ENCODE measurements at regions not wholly inside any gene's neighbourhood (a gene's known extent, or its start where the extent isn't known, plus 50 kb on each side); places are given as distances from the start of the nearest gene placed in this dataset.
A peak's percentile ranks its signal among the peaks of the same experiment; 100 is the strongest.
"Not testable (repeated sequence)": the region's sequence is repeated elsewhere in the genome, so short reads cannot be mapped to it uniquely, and the experiment has no call there.

DNA sequence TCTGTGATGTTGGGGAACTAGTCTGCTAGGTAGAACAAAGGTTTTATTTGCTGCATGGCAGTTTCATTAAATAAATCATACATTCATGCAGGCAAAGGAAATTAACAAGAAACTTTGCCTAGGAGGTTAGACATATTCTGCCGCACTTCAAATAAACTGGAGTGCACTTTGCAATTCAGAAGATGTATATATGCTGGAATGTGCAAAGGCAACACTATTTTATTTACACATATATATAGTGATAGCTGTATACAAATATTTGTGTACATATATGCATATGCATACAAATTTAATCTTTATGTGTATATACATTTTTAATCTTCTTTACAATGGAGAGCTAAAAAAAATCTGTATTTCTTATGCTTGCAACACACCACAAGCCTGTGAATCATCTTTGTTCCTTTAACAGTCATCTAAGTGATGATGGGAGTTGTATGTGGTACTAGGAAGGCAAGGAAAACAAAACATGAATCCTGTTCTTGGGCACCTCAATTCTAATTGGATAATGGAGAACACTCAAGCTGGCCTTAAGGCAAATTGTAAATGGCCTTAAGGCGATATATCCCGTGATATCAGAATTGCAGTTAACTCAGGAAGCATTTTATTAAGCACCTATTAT lies 605.8 kb upstream of the CAMK1G start:
- in situ Hi-C loops (cut with HindIII; ENCODE audit: low pct_unique_long_range_greater_than_20kb, low sequenced_read_pairs): no loop called here
- TF ChIP-seq JUND (IDR thresholded peaks at IDR 0.05; ENCODE audit: low read depth): no peak
- DNase-seq (ENCODE audit: low read depth in 1 of 2, low spot score in 1 of 2): no peak

DNA sequence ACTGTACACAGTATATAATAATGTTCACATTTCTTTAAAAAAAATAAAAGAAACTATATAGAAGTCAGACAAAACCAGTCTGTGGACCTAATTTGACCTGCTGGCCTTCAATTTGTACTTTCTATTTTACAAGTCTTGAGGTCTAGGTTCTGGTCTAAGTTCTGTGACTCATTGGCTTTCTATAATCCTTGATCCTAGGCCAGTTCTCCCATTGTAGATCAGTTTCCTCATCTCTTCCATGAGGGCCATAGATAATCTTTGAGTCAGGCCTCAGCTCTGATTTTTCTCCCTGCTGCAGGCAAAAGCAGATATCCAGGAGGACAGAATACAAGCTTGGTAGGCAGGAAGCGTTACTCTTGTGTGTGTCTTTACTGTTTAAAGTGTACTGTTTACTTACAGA lies 603.7 kb upstream of the CAMK1G start:
- TF ChIP-seq JUND (IDR thresholded peaks at IDR 0.05; ENCODE audit: low read depth): no peak
- no peak for DNase-seq (ENCODE audit: low read depth in 1 of 2, low spot score in 1 of 2)
- in situ Hi-C loops (cut with HindIII; ENCODE audit: low pct_unique_long_range_greater_than_20kb, low sequenced_read_pairs): no loop called here

DNA sequence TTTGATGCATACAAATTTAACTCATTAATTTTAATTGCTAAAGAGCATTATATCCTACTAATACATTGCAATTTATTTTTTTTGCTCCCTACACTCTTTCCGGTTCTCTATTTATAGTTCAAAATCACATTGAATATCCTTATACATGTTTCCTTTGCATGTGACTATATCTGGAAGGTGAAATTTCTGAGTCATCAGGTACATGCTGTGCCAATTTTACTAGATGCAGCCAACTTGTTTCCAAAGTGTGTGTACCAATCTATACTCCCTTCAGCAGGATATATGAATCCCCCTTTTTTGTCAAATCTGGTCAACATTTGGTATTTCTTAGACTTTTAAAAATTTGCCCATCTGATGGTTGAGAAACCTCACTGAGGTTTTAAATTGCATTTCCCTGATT lies 602.9 kb upstream of the CAMK1G start:
- no peak for TF ChIP-seq JUND (IDR thresholded peaks at IDR 0.05; ENCODE audit: low read depth)
- no peak for DNase-seq (ENCODE audit: low read depth in 1 of 2, low spot score in 1 of 2)
- in situ Hi-C loops (cut with HindIII; ENCODE audit: low pct_unique_long_range_greater_than_20kb, low sequenced_read_pairs): no loop called here

DNA sequence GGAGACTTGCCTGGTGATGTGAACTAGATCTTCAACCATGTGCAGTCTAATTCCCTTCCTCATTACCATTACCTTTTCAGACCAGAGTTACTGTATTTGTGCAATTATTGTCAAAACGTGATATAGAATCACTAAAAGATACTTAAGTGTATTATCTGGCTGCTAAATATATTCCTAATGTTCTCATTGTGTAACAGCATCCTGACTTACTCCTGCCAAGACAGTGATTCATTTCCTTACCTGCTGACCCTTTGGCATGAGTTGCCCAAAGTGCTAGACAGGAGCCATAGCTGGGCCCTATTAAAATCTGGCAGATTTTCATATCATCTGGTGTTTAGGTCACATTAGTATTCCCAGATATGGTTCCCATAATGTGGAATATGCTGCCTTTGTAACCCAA lies 598.3 kb upstream of the CAMK1G start:
- no peak for TF ChIP-seq JUND (IDR thresholded peaks at IDR 0.05; ENCODE audit: low read depth)
- in situ Hi-C loops (cut with HindIII; ENCODE audit: low pct_unique_long_range_greater_than_20kb, low sequenced_read_pairs): no loop called here
- no peak for DNase-seq (ENCODE audit: low read depth in 1 of 2, low spot score in 1 of 2)

DNA sequence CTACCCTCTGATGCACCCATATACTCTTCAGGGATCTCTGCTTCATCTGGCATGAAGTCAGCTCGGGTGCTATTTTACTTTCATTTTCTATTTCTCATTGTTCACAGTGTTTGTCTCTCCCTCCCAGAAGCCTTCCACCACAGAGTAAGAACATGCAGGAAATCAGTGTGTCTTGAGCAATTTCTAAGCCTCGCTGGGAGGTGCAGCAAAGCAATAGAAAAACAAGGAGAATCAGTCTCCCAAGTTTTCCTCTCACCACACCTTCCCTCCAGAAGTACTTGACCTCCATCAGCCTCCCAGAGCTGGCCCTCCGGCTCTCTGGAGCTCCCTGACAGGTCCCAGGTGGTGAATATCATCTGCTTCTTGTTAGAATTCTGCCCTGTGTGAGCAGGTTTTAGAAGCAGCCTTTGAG lies 594.7 kb upstream of the CAMK1G start:
- in situ Hi-C loops (cut with HindIII; ENCODE audit: low pct_unique_long_range_greater_than_20kb, low sequenced_read_pairs): no loop called here
- peak; percentile 26 to 48 for DNase-seq (ENCODE audit: low read depth in 1 of 2, low spot score in 1 of 2)
- TF ChIP-seq JUND (IDR thresholded peaks at IDR 0.05; ENCODE audit: low read depth): no peak

DNA sequence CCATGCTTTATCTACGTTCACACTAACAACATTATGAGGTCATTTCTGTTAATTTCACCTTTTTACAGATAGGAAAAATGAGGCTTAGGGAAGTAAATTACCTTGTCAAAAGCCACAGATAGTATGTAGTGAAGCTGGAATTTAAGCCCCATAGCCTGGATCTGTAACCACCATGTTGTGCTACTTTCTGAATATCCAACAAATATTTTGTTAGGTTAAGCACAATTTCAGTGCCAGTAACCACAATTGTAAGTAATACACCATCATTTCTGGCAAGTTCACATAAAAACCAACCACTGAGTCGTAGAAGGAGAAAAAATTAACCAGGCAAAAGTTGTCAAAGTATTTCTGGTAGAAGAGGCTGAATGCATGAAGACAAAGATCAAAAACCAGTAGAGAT lies 593.1 kb upstream of the CAMK1G start:
- in situ Hi-C loops (cut with HindIII; ENCODE audit: low pct_unique_long_range_greater_than_20kb, low sequenced_read_pairs): no loop called here
- TF ChIP-seq JUND (IDR thresholded peaks at IDR 0.05; ENCODE audit: low read depth): no peak
- DNase-seq (ENCODE audit: low read depth in 1 of 2, low spot score in 1 of 2): no peak

DNA sequence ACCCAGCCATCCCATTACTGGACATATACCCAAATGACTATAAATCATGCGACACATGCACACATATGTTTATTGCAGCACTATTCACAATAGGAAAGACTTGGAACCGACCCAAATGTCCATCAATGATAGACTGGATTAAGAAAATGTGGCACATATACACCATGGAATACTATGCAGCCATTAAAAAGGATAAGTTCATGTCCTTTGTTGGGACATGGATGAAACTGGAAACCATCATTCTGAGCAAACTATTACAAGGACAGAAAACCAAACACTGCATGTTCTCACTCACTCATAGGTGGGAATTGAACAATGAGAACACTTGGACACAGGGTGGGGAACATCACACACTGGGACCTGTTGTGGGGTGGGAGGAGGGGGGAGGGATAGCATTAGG lies 586.5 kb upstream of the CAMK1G start:
- in situ Hi-C loops (cut with HindIII; ENCODE audit: low pct_unique_long_range_greater_than_20kb, low sequenced_read_pairs); DNase-seq (ENCODE audit: low read depth in 1 of 2, low spot score in 1 of 2): not testable (repeated sequence)

DNA sequence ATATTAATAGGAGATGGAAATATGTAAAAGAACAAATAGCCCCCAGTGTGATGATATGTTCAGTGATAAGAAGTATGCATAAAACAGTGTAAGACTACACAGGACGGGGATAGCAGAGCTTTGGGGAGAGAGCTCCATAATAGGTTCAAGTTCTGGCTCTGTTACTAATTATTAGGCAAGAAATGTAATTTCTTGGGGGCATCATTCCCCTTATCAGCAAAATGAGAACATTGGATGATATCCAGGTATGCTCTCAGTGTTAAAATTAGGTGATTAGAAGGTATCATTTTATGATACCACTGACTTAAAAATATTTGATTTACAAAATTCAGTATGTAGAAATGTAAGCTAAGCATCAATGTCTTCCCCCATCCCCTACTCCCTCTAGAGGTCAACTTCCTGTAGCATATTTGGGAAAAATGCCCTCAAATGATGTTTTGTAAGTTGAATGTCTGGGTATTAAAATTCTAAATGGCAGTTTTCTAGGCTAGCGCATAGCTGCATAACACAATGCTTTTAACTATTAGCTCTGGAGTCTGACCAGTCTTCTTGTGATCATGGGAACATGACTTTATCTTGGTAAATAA lies 585.7 kb upstream of the CAMK1G start:
- in situ Hi-C loops (cut with HindIII; ENCODE audit: low pct_unique_long_range_greater_than_20kb, low sequenced_read_pairs): no loop called here
- TF ChIP-seq JUND (IDR thresholded peaks at IDR 0.05; ENCODE audit: low read depth): no peak
- no peak for DNase-seq (ENCODE audit: low read depth in 1 of 2, low spot score in 1 of 2)

DNA sequence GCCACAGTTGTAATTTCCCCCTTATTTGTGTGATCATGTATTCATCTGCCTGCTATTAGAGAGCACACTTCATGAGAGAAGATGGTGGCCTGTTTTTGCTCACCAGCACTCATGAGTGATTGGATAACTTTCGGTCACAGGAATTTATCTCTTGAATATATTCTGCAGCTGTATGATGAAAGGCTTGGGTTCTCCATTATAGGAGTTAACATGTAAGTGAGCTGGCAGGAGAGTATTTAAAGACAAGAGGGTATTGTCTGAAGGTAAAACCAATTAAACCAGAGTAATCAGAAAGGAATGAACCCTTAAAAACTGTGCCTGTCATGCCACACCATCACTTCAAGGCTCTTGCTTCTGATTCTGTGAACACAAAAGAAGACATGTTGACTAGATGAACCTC lies 574.9 kb upstream of the CAMK1G start:
- no peak for DNase-seq (ENCODE audit: low read depth in 1 of 2, low spot score in 1 of 2)
- TF ChIP-seq JUND (IDR thresholded peaks at IDR 0.05; ENCODE audit: low read depth): no peak
- in situ Hi-C loops (cut with HindIII; ENCODE audit: low pct_unique_long_range_greater_than_20kb, low sequenced_read_pairs): no loop called here

DNA sequence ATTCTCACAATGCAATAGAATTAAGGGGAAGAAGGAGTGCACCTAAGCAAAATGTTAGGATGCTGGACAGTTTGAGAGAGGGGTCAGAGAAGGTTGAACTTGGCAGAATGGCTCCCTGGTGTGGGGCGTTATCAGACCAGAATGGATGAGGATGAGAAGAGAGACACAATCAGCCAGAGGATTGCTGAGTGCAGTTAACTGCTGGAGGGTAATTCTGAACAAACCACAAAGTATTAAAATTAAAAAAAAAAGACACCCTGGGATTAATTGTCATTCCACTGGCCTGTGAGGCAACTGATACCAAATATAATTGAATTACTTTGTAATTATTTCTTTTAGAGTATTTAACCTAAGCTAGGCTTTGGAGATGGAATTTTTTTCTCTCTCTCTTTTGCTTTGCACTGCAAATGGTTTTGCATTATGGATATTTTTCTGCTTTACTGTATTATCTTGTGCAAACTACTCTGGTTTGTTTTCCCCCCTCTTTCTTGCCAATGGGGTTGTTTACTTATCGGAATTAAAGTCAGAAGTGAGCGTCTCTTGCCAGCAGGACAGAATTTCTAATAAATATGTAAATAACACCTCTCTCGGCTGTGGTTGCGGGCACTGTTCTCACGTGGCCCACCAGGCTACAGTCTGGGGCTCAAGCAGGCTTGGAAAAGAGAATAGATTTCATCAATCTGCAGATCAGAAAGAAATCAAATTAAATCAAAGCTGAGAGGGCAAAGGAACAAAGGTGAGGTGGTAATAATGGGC lies 572.9 kb upstream of the CAMK1G start:
- TF ChIP-seq JUND (IDR thresholded peaks at IDR 0.05; ENCODE audit: low read depth): no peak
- in situ Hi-C loops (cut with HindIII; ENCODE audit: low pct_unique_long_range_greater_than_20kb, low sequenced_read_pairs): no loop called here
- no peak for DNase-seq (ENCODE audit: low read depth in 1 of 2, low spot score in 1 of 2)

DNA sequence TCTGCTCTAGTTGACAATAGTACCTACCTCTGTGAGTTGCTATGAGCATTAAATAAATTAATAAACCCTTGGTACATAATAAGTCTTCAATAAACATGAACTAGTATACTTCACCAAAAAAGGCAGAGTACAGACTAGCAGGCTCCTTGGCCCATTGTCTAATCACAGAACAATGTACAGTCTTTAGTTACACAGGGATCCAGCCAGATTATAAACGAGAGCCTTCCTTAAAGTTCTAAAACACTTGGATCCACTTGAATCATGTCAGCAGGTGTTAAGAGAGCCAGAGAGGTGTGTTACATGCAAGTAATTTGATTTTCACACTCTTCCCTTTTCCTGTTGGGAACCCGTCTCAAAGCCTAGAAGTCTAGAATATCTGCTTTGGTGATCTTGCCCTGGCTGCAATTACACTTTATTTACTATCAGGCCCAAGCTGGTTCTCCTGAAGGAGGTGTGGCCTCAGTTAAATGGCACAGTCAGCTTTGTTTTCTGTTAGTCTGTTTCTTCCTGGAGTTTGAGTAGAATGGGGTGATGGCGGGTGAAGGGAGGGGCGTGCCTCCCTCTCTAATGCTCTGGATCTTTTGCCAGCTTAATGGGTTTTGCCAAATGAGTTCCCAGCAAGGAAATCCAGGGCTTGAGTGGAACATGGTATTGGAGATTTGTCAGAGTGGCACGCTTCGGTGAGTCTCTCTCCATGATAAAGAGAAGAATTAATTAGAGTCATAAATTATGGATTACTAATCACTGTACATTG lies 570.9 kb upstream of the CAMK1G start:
- in situ Hi-C loops (cut with HindIII; ENCODE audit: low pct_unique_long_range_greater_than_20kb, low sequenced_read_pairs): no loop called here
- no peak for TF ChIP-seq JUND (IDR thresholded peaks at IDR 0.05; ENCODE audit: low read depth)
- DNase-seq (ENCODE audit: low read depth in 1 of 2, low spot score in 1 of 2): no peak

DNA sequence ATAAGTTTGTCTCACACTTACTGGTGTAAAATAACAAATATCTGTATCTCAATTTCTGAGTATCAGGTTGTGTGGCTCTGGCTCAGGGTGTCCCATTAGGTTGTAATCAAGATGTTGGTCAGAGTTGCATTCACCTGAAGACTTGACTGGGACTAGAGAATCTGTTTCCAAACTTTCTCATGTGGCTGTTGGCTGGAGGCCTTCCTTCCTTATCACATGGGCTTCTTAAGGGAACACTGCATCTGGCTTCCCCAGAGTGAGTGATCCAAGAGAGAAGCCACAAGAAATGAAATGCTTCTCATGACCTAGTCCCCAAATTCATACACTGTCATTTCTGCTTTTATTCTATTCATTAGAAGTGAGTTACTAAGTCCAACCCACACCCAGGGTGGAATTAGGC lies 568.4 kb upstream of the CAMK1G start:
- TF ChIP-seq JUND (IDR thresholded peaks at IDR 0.05; ENCODE audit: low read depth): no peak
- no peak for DNase-seq (ENCODE audit: low read depth in 1 of 2, low spot score in 1 of 2)

DNA sequence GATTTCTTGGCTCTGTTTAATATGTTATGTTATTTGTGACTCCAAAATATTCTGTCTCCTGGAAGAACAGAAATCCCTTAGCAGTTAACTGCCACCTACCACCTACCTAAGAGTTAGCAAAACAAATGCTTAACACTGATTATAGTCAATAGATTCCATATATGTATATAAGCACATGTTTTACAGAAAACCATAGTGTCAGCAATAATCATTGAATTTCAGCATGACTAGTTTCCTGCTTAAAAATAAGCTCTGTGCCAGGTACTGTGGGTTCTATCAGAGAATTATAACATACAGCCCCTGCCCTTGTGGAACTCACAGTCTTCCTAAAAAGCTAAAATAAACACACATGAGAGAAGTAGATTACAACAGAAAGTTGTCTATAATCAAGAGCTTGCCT lies 561.9 kb upstream of the CAMK1G start:
- no peak for DNase-seq (ENCODE audit: low read depth in 1 of 2, low spot score in 1 of 2)
- TF ChIP-seq JUND (IDR thresholded peaks at IDR 0.05; ENCODE audit: low read depth): no peak
- in situ Hi-C loops (cut with HindIII; ENCODE audit: low pct_unique_long_range_greater_than_20kb, low sequenced_read_pairs): no loop called here

More for the DNA sequence above, 568.4 kb upstream of the CAMK1G start:
- in situ Hi-C loops (cut with HindIII; ENCODE audit: low pct_unique_long_range_greater_than_20kb, low sequenced_read_pairs): no loop called here
